ENCODE measurements at regions not wholly inside any gene's neighbourhood (a gene's known extent, or its start where the extent isn't known, plus 50 kb on each side); places are given as distances from the start of the nearest gene placed in this dataset.

- no peak for TF ChIP-seq CTCF (IDR thresholded peaks at IDR 0.05; ENCODE audit: unreplicated experiment)
- no peaks in the 10 kb centered on the region for H3K27me3 Mint-ChIP-seq
- H3K4me3 Mint-ChIP-seq (ENCODE audit: low read depth): no peak overlapping the region
- peaks cover 6% of the 10 kb centered on the region for H3K9me3 Mint-ChIP-seq (ENCODE audit: low read depth)
- H3K4me1 Mint-ChIP-seq (ENCODE audit: low read depth): peaks cover 1% of the 10 kb centered on the region
- no peak for DNase-seq (ENCODE audit: low spot score, unreplicated experiment)
- H3K27ac Mint-ChIP-seq: no peak overlapping the region
- no peaks in the 10 kb centered on the region for H3K36me3 Mint-ChIP-seq (ENCODE audit: insufficient read depth)
These were observed 279.8 kb upstream of the NETO1 start for GRCh38 chr18:73147590-73147989.

- no peak for TF ChIP-seq CTCF (IDR thresholded peaks at IDR 0.05; ENCODE audit: unreplicated experiment)
These were observed 276.2 kb upstream of the NETO1 start for GRCh38 chr18:73144030-73144429.

GRCh38 chr18:73136134-73136533 is 268.3 kb upstream of the NETO1 start:
- Mint-ChIP-seq H3K9me3 (ENCODE audit: low read depth) (no peaks in the 10 kb centered on the region), H3K27ac (no peak overlapping the region), H3K27me3 (no peaks in the 10 kb centered on the region), H3K4me1 (ENCODE audit: low read depth) (peaks cover 4% of the 10 kb centered on the region), H3K36me3 (ENCODE audit: insufficient read depth) (no peaks in the 10 kb centered on the region), H3K4me3 (ENCODE audit: low read depth) (no peak overlapping the region)
- DNase-seq (ENCODE audit: low spot score, unreplicated experiment): no peak
- peak; percentile 49 for TF ChIP-seq CTCF (IDR thresholded peaks at IDR 0.05; ENCODE audit: unreplicated experiment)

More at GRCh38 chr18:73144030-73144429, 276.2 kb upstream of the NETO1 start:
- Mint-ChIP-seq H3K27me3 (no peaks in the 10 kb centered on the region), H3K27ac (no peak overlapping the region), H3K9me3 (ENCODE audit: low read depth) (peaks cover 6% of the 10 kb centered on the region), H3K4me1 (ENCODE audit: low read depth) (peaks cover 5% of the 10 kb centered on the region), H3K36me3 (ENCODE audit: insufficient read depth) (no peaks in the 10 kb centered on the region), H3K4me3 (ENCODE audit: low read depth) (no peak overlapping the region)
- no peak for DNase-seq (ENCODE audit: low spot score, unreplicated experiment)

- no peaks in the 10 kb centered on the region for H3K27me3 Mint-ChIP-seq
- DNase-seq (ENCODE audit: low spot score, unreplicated experiment): no peak
These were observed 256.4 kb upstream of the NETO1 start for GRCh38 chr18:73124175-73124574.

GRCh38 chr18:73121207-73121606 is 253.4 kb upstream of the NETO1 start:
- Mint-ChIP-seq H3K36me3 (ENCODE audit: insufficient read depth) (no peaks in the 10 kb centered on the region), H3K4me3 (ENCODE audit: low read depth) (no peak overlapping the region), H3K9me3 (ENCODE audit: low read depth) (no peaks in the 10 kb centered on the region), H3K27ac (no peak overlapping the region), H3K27me3 (no peaks in the 10 kb centered on the region), H3K4me1 (ENCODE audit: low read depth) (peaks cover 7% of the 10 kb centered on the region)
- no peak for TF ChIP-seq CTCF (IDR thresholded peaks at IDR 0.05; ENCODE audit: unreplicated experiment)
- no peak for DNase-seq (ENCODE audit: low spot score, unreplicated experiment)

More at GRCh38 chr18:73124175-73124574, 256.4 kb upstream of the NETO1 start:
- Mint-ChIP-seq H3K36me3 (ENCODE audit: insufficient read depth) (no peaks in the 10 kb centered on the region), H3K4me1 (ENCODE audit: low read depth) (no peaks in the 10 kb centered on the region), H3K4me3 (ENCODE audit: low read depth) (no peak overlapping the region), H3K27ac (no peak overlapping the region), H3K9me3 (ENCODE audit: low read depth) (peaks cover 5% of the 10 kb centered on the region)
- no peak for TF ChIP-seq CTCF (IDR thresholded peaks at IDR 0.05; ENCODE audit: unreplicated experiment)

Measured in progenitor cell of endocrine pancreas (in vitro differentiated cells).